ENCODE measurements at regions not wholly inside any gene's neighbourhood (a gene's known extent, or its start where the extent isn't known, plus 50 kb on each side); places are given as distances from the start of the nearest gene placed in this dataset.

GRCh38 chr5:115369430-115370144, 73.1 kb upstream of the CCDC112 start:
- Histone ChIP-seq H3K9ac (ENCODE audit: low read length) (no peak overlapping the region), H3K27ac (ENCODE audit: low read length) (peak overlapping the region; percentile 55), H3K4me3 (ENCODE audit: low read length) (no peak overlapping the region), H3K36me3 (ENCODE audit: control insufficient read depth, low read depth, low read length) (no peaks in the 10 kb centered on the region), H3K9me3 (ENCODE audit: control insufficient read depth, low read depth, low read length) (no peaks in the 10 kb centered on the region), H3K27me3 (ENCODE audit: control insufficient read depth, insufficient read depth, low read length) (no peaks in the 10 kb centered on the region), H3K4me1 (ENCODE audit: control insufficient read depth, low read depth, low read length) (peaks cover 18% of the 10 kb centered on the region)

GRCh38 chr5:115366223-115366622, 69.8 kb upstream of the CCDC112 start:
- Histone ChIP-seq H3K27ac (ENCODE audit: low read length) (no peak overlapping the region), H3K4me3 (ENCODE audit: low read length) (no peak overlapping the region), H3K4me1 (ENCODE audit: control insufficient read depth, low read depth, low read length) (peaks cover 13% of the 10 kb centered on the region), H3K9me3 (ENCODE audit: control insufficient read depth, low read depth, low read length) (no peaks in the 10 kb centered on the region), H3K36me3 (ENCODE audit: control insufficient read depth, low read depth, low read length) (no peaks in the 10 kb centered on the region), H3K9ac (ENCODE audit: low read length) (no peak overlapping the region), H3K27me3 (ENCODE audit: control insufficient read depth, insufficient read depth, low read length) (no peaks in the 10 kb centered on the region)

- no peak overlapping the region for H3K9ac ChIP-seq (ENCODE audit: low read length)
- no peaks in the 10 kb centered on the region for H3K4me1 ChIP-seq (ENCODE audit: control insufficient read depth, low read depth, low read length)
- no peaks in the 10 kb centered on the region for H3K27me3 ChIP-seq (ENCODE audit: control insufficient read depth, insufficient read depth, low read length)
- H3K27ac ChIP-seq (ENCODE audit: low read length): no peak overlapping the region
- H3K9me3 ChIP-seq (ENCODE audit: control insufficient read depth, low read depth, low read length): no peaks in the 10 kb centered on the region
- no peaks in the 10 kb centered on the region for H3K36me3 ChIP-seq (ENCODE audit: control insufficient read depth, low read depth, low read length)
- no peak overlapping the region for H3K4me3 ChIP-seq (ENCODE audit: low read length)
Measured at GRCh38 chr5:115363879-115364278, 67.4 kb upstream of the CCDC112 start.

DNA sequence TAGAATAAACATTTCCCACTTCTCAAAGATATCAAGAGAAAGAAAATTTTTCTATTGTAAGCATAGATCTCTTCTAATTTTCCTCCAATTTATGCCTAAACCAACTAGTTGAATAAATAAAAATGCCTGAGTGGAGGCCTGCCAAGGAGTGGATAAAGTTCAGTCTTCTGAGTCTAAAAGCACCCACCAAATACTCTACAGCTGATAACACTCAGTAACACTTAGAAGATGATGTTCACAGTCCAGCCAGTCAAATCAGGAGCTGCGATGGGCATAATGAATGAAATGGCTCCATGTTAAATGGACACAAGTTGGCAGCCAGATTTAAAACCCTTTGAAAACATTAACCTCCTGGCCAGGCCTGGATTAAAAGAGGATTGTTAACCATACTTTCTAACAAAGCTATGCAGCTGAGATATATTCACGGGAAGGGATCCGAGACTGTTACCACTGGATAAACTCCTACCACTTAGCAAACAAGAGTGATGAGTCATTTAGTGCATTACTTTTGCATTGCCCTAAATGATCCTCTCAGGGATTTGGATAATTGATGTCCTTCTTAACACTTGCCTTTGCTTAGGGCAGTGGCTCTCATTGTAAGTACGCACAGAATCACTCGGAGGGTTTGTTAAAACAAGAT, 63.7 kb upstream of the CCDC112 start:
- no peaks in the 10 kb centered on the region for H3K36me3 ChIP-seq (ENCODE audit: control insufficient read depth, low read depth, low read length)
- H3K27ac ChIP-seq (ENCODE audit: low read length): no peak overlapping the region
- H3K4me3 ChIP-seq (ENCODE audit: low read length): no peak overlapping the region
- H3K9me3 ChIP-seq (ENCODE audit: control insufficient read depth, low read depth, low read length): no peaks in the 10 kb centered on the region
- peaks cover 3% of the 10 kb centered on the region for H3K4me1 ChIP-seq (ENCODE audit: control insufficient read depth, low read depth, low read length)
- H3K9ac ChIP-seq (ENCODE audit: low read length): no peak overlapping the region
- H3K27me3 ChIP-seq (ENCODE audit: control insufficient read depth, insufficient read depth, low read length): no peaks in the 10 kb centered on the region

DNA sequence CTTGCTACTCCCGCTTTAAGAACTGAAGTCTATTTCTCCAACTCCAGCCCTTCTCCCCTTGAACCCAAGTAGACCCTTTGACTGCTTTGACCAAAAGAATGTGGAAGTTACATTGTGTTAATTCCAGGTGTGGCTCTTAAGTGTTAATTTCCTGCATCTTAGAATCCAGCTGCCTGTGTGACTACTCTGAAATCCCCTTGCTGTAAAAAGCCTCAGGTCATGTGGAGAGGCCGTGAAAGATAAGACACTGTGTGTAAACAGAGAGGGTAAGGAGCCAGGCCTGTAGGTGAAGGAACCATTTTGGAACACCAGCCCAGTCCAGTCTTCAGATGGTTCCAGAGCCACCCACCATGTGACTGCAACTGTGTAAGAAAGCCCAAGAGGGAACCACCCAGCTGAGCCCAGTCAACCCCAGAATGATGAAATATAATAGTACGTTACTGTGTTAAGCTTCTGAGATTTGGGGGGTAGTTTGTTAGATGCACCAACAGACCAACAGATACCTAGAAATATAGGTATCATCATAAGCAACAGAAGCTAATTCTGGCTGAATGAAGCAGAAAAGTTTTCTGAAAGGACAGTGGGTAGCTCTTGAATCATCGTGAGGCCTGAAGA, 59.4 kb upstream of the CCDC112 start:
- H3K36me3 ChIP-seq (ENCODE audit: control insufficient read depth, low read depth, low read length): no peaks in the 10 kb centered on the region
- H3K27ac ChIP-seq (ENCODE audit: low read length): no peak overlapping the region
- no peak overlapping the region for H3K9ac ChIP-seq (ENCODE audit: low read length)
- H3K4me1 ChIP-seq (ENCODE audit: control insufficient read depth, low read depth, low read length): peaks cover 3% of the 10 kb centered on the region
- H3K4me3 ChIP-seq (ENCODE audit: low read length): no peak overlapping the region
- no peaks in the 10 kb centered on the region for H3K9me3 ChIP-seq (ENCODE audit: control insufficient read depth, low read depth, low read length)
- H3K27me3 ChIP-seq (ENCODE audit: control insufficient read depth, insufficient read depth, low read length): no peaks in the 10 kb centered on the region

GRCh38 chr5:115355095-115355494, 58.6 kb upstream of the CCDC112 start:
- Histone ChIP-seq H3K9me3 (ENCODE audit: control insufficient read depth, low read depth, low read length) (no peaks in the 10 kb centered on the region), H3K9ac (ENCODE audit: low read length) (no peak overlapping the region), H3K27ac (ENCODE audit: low read length) (no peak overlapping the region), H3K4me3 (ENCODE audit: low read length) (no peak overlapping the region), H3K36me3 (ENCODE audit: control insufficient read depth, low read depth, low read length) (no peaks in the 10 kb centered on the region), H3K4me1 (ENCODE audit: control insufficient read depth, low read depth, low read length) (peaks cover 3% of the 10 kb centered on the region), H3K27me3 (ENCODE audit: control insufficient read depth, insufficient read depth, low read length) (no peaks in the 10 kb centered on the region)

DNA sequence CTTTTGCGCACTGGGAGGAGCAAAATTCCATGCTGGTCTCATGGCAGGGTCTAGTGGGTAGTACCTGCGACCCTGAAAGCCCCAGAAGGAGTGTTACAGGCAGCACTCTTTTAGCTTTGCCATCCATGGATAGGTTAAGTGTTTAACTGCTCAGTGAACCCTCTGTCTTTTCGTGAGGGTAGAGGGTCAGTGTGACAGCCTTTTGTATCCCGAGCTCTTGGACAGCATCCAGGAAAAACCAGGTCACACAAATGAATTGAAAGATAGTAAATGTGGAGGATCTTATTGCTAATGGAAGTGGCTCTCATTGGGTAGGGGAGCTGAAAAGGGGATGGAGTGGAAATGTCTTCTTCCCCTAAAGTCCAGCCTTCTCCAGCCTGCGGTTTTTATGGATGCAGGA, 57.8 kb upstream of the CCDC112 start:
- Histone ChIP-seq H3K9ac (ENCODE audit: low read length) (no peak overlapping the region), H3K36me3 (ENCODE audit: control insufficient read depth, low read depth, low read length) (no peaks in the 10 kb centered on the region), H3K4me1 (ENCODE audit: control insufficient read depth, low read depth, low read length) (peaks cover 3% of the 10 kb centered on the region), H3K27me3 (ENCODE audit: control insufficient read depth, insufficient read depth, low read length) (no peaks in the 10 kb centered on the region), H3K27ac (ENCODE audit: low read length) (no peak overlapping the region), H3K4me3 (ENCODE audit: low read length) (no peak overlapping the region), H3K9me3 (ENCODE audit: control insufficient read depth, low read depth, low read length) (no peaks in the 10 kb centered on the region)

GRCh38 chr5:115352571-115352970, 56.1 kb upstream of the CCDC112 start:
- H3K4me3 ChIP-seq (ENCODE audit: low read length): no peak overlapping the region
- H3K4me1 ChIP-seq (ENCODE audit: control insufficient read depth, low read depth, low read length): no peaks in the 10 kb centered on the region
- H3K27me3 ChIP-seq (ENCODE audit: control insufficient read depth, insufficient read depth, low read length): no peaks in the 10 kb centered on the region
- no peak overlapping the region for H3K27ac ChIP-seq (ENCODE audit: low read length)
- H3K9me3 ChIP-seq (ENCODE audit: control insufficient read depth, low read depth, low read length): no peaks in the 10 kb centered on the region
- H3K36me3 ChIP-seq (ENCODE audit: control insufficient read depth, low read depth, low read length): no peaks in the 10 kb centered on the region
- no peak overlapping the region for H3K9ac ChIP-seq (ENCODE audit: low read length)

DNA sequence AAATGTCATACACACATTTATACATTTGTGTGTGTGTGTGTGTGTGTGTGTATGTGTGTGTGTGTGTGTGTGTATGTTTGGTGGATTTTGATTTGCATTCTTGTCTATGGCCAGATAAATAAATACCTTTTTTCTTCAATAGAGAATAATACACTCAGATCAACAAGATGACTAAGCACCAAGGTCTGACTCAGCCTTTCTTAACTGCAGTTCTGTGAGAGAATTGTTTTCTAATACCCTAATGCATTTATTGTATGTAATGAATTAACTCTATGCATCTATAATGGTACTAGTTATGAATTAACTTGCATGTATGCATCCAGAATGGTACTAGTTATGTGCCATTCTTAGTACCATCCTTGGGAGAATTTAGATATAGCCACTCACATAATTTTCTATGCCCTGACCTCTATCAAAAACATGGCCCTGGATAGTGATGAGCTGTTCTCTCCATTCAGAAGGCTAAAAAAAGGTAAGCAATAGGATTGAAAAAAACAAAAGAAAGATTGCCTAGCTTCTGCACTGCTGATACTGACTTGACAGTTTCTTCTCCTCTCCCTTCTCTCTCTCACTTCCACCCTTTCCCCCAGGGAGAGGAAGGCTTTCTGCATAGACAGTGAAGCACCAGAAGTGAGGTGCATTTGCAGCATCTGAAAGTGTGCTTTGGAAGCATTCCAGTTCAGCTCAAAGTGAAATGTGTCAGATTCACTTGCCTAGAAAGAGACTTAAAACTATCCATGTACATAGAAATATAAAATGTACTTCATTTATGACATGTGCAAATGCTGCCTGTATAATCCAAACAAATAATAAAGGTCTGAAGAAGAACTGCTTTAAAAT, 55.1 kb upstream of the CCDC112 start:
- H3K27ac ChIP-seq (ENCODE audit: low read length): no peak overlapping the region
- H3K4me1 ChIP-seq (ENCODE audit: control insufficient read depth, low read depth, low read length): no peaks in the 10 kb centered on the region
- no peaks in the 10 kb centered on the region for H3K9me3 ChIP-seq (ENCODE audit: control insufficient read depth, low read depth, low read length)
- H3K27me3 ChIP-seq (ENCODE audit: control insufficient read depth, insufficient read depth, low read length): no peaks in the 10 kb centered on the region
- no peak overlapping the region for H3K9ac ChIP-seq (ENCODE audit: low read length)
- H3K4me3 ChIP-seq (ENCODE audit: low read length): no peak overlapping the region
- H3K36me3 ChIP-seq (ENCODE audit: control insufficient read depth, low read depth, low read length): no peaks in the 10 kb centered on the region

DNA sequence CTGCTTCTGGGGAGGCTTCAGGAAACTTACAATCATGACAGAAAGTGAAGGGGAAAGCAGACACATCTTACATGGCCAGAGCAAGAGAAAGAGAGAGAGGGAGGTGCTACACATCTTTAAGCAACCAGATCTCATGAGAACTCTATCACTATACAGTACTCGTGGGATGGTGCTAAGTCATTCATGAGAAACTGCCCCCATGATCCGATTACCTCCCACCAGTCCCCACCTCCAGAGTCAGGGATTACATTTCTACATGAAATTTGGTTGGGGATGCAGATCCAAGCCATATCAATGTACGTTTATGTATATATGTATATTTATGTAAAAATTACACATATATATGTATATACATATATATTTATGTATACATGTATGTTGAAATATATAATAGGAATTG, 54.4 kb upstream of the CCDC112 start:
- Histone ChIP-seq H3K27ac (ENCODE audit: low read length) (no peak overlapping the region), H3K9me3 (ENCODE audit: control insufficient read depth, low read depth, low read length) (no peaks in the 10 kb centered on the region), H3K9ac (ENCODE audit: low read length) (no peak overlapping the region), H3K4me3 (ENCODE audit: low read length) (no peak overlapping the region), H3K4me1 (ENCODE audit: control insufficient read depth, low read depth, low read length) (no peaks in the 10 kb centered on the region), H3K36me3 (ENCODE audit: control insufficient read depth, low read depth, low read length) (no peaks in the 10 kb centered on the region), H3K27me3 (ENCODE audit: control insufficient read depth, insufficient read depth, low read length) (no peaks in the 10 kb centered on the region)

DNA sequence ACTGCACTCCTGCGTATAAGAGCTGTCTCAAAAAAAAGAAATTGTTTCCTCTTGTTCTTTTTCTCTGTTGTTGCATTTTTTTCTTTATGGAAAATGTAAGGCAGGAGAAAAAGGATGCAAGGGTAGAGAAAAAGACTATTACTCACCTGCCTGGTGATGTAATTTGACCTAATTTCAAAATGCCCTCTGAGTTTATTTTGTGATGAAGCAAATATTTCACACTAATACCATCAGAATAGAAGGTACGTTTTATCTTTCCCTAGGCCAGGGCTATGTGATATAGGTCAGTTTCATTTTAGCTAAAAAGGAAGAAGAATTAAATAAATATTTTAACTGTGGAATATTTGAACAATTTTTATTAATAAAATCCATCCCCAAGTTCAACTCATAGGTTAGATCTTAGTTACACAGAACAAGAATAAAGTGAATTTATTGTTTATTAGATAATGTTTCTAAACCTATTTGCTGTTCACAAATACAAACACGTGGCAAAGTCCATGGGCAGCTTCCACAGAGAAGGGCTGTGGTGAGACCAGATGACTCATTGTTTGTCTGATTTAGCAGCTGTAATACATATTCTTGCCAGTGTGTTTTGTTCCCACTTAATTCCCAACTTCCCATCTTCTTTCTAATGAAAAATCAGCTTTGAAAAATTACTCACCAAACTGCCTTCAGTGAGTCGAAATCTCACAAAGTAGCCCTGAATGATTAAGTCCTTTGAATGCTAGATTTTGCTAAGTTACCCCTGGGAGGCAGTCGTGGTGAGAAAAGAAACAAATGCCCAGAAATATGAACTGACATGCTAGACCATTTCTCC, 52.8 kb upstream of the CCDC112 start:
- Histone ChIP-seq H3K9me3 (ENCODE audit: control insufficient read depth, low read depth, low read length) (no peaks in the 10 kb centered on the region), H3K4me3 (ENCODE audit: low read length) (no peak overlapping the region), H3K4me1 (ENCODE audit: control insufficient read depth, low read depth, low read length) (no peaks in the 10 kb centered on the region), H3K27ac (ENCODE audit: low read length) (no peak overlapping the region), H3K9ac (ENCODE audit: low read length) (no peak overlapping the region), H3K27me3 (ENCODE audit: control insufficient read depth, insufficient read depth, low read length) (no peaks in the 10 kb centered on the region), H3K36me3 (ENCODE audit: control insufficient read depth, low read depth, low read length) (no peaks in the 10 kb centered on the region)
